H1 (cell line): ENCODE measurements at regions not wholly inside any gene's neighbourhood (a gene's known extent, or its start where the extent isn't known, plus 50 kb on each side); places are given as distances from the start of the nearest gene placed in this dataset.

ENCODE experiments used
- CTCF ChIA-PET: fragments of 300-600 bp; sonication (Branson Sonifier 250); formaldehyde crosslinking; loops from one replicate; lab custom pipeline; 2021; ENCODE audit not compliant: partially characterized antibody; lab: Charles Lee
- POLR2A ChIA-PET: fragments of 300-600 bp; sonication (Branson Sonifier 250); formaldehyde crosslinking; loops from one replicate; lab custom pipeline; 2021; ENCODE audit warnings: inconsistent platforms; ENCODE audit not compliant: partially characterized antibody; lab: Charles Lee
- DNase-seq, 2 experiments: peaks; one replicate each; pipeline versions ENCODE4 v3.0.0 to v3.0.0-alpha.2; 2010 to 2022; ENCODE audit warnings: low spot score in 2 of 2, low read depth in 1 of 2, mixed read lengths in 1 of 2
- FAIRE-seq: peaks from 2 replicates; lab custom pipeline; 2011; peaks lifted over from hg19 to GRCh38; lab: Jason Lieb, UNC
- H2AFZ ChIP-seq: 2 replicates; pipeline ENCODE4 v1.8.1; 2012; ENCODE audit warnings: low read length, inconsistent platforms
- H2AK5ac ChIP-seq: 2 replicates; pipeline ENCODE4 v1.6.1; 2013; ENCODE audit warnings: low read depth, low read length
- H2BK120ac ChIP-seq: replicated peaks from 2 replicates; pipeline ENCODE3; 2013; ENCODE audit warnings: low read depth, low read length, inconsistent platforms
- H2BK12ac ChIP-seq: 2 replicates; pipeline ENCODE4 v1.6.1; 2013; ENCODE audit warnings: low read depth, low read length
- H2BK15ac ChIP-seq: 2 replicates; pipeline ENCODE4 v1.6.1; 2013; ENCODE audit warnings: low read length
- H2BK20ac ChIP-seq: 2 replicates; pipeline ENCODE4 v1.6.1; 2013; ENCODE audit warnings: low read length
- H2BK5ac ChIP-seq: 2 replicates; pipeline ENCODE4 v1.6.1; 2013; ENCODE audit warnings: low read depth, low read length
- H3K14ac ChIP-seq: 2 replicates; pipeline ENCODE4 v1.6.1; 2013; ENCODE audit warnings: inconsistent platforms; ENCODE audit not compliant: insufficient read length
- H3K18ac ChIP-seq: 2 replicates; pipeline ENCODE4 v1.6.1; 2013; ENCODE audit warnings: low read length; ENCODE audit errors: extremely low read depth
- H3K23ac ChIP-seq: 2 replicates; pipeline ENCODE4 v1.6.1; 2013; ENCODE audit warnings: inconsistent platforms; ENCODE audit not compliant: insufficient read length
- H3K23me2 ChIP-seq: 2 replicates; pipeline ENCODE4 v1.6.1; 2013; ENCODE audit warnings: low read depth, low read length
- H3K27ac ChIP-seq: 2 replicates; pipeline ENCODE4 v1.6.1; 2011; ENCODE audit warnings: low read depth, low read length, inconsistent platforms
- H3K27me3 ChIP-seq, 4 experiments: replicated peaks in 1 of 4; 1 replicate in 1 of 4; 2 replicates in 3 of 4; pipeline versions ENCODE4 v1.6.1 to v1.8.1; 2011 to 2013; ENCODE audit warnings: low read length in 3 of 4, mild to moderate bottlenecking in 3 of 4, inconsistent platforms in 2 of 4, mixed read lengths in 2 of 4, moderate library complexity in 1 of 4; ENCODE audit not compliant: control insufficient read depth in 3 of 4, insufficient read depth in 3 of 4; ENCODE audit errors: extremely low read depth in 1 of 4
- H3K36me3 ChIP-seq, 4 experiments: 2 replicates each; pipeline versions ENCODE4 v1.6.1 to v1.8.1; 2011 to 2013; ENCODE audit warnings: mild to moderate bottlenecking in 4 of 4, low read length in 3 of 4, moderate library complexity in 2 of 4, control low read depth in 1 of 4, inconsistent platforms in 1 of 4; ENCODE audit not compliant: insufficient read depth in 4 of 4, control insufficient read depth in 2 of 4
- H3K4ac ChIP-seq: replicated peaks from 2 replicates; pipeline ENCODE3; 2013; ENCODE audit warnings: low read length, low read depth, mixed read lengths, inconsistent platforms; ENCODE audit not compliant: insufficient read length
- H3K4me1 ChIP-seq, 4 experiments: replicated peaks in 1 of 4; 1 replicate in 1 of 4; 2 replicates in 3 of 4; pipeline versions ENCODE4 v1.6.1 to v1.8.1; 2011 to 2013; ENCODE audit warnings: low read length in 3 of 4, inconsistent platforms in 2 of 4, mixed read lengths in 1 of 4; ENCODE audit not compliant: insufficient read depth in 4 of 4, control insufficient read depth in 3 of 4
- H3K4me2 ChIP-seq, 2 experiments: 2 replicates each; pipeline versions ENCODE4 v1.6.1 to v1.8.1; 2011 to 2013; ENCODE audit warnings: low read depth in 2 of 2, low read length in 2 of 2, control low read depth in 1 of 2, inconsistent platforms in 1 of 2, mild to moderate bottlenecking in 1 of 2; ENCODE audit not compliant: insufficient read depth in 1 of 2
- H3K4me3 ChIP-seq, 4 experiments: fragments of 200-600, 300-600 bp in 1 of 4; sonication (generic), shearing (Covaris generic), sonication (Bioruptor Twin) in 1 of 4; 2 replicates each; pipeline versions ENCODE4 v1.5.1 to v1.8.1; 2011 to 2016; ENCODE audit warnings: low read length in 4 of 4, low read depth in 3 of 4, control low read depth in 2 of 4, inconsistent platforms in 2 of 4, mild to moderate bottlenecking in 2 of 4, mixed read lengths in 1 of 4, moderate library complexity in 1 of 4; ENCODE audit not compliant: insufficient read depth in 2 of 4; ENCODE audit errors: extremely low read depth in 1 of 4
- H3K56ac ChIP-seq: replicated peaks from 2 replicates; pipeline ENCODE3; 2013; ENCODE audit warnings: low read depth, mild to moderate bottlenecking, mixed read lengths, low read length, inconsistent platforms; ENCODE audit not compliant: insufficient read length
- H3K79me1 ChIP-seq: 2 replicates; pipeline ENCODE4 v1.6.1; 2013; ENCODE audit warnings: low read depth, low read length, control low read depth
- H3K79me2 ChIP-seq, 2 experiments: 2 replicates each; pipeline versions ENCODE4 v1.6.1 to v1.8.1; 2012 to 2013; ENCODE audit warnings: low read length in 2 of 2, mild to moderate bottlenecking in 2 of 2, inconsistent platforms in 1 of 2; ENCODE audit not compliant: insufficient read depth in 2 of 2, control insufficient read depth in 1 of 2
- H3K9ac ChIP-seq, 4 experiments: replicated peaks in 1 of 4; 1 replicate in 1 of 4; 2 replicates in 3 of 4; pipeline versions ENCODE4 v1.6.1 to v1.8.1; 2011 to 2013; ENCODE audit warnings: low read depth in 3 of 4, low read length in 3 of 4, control low read depth in 2 of 4, mild to moderate bottlenecking in 2 of 4, moderate library complexity in 2 of 4, inconsistent platforms in 1 of 4; ENCODE audit errors: extremely low read depth in 1 of 4
- H3K9me3 ChIP-seq, 2 experiments: 2 replicates each; pipeline versions ENCODE4 v1.6.1 to v1.8.1; 2012 to 2013; ENCODE audit warnings: mild to moderate bottlenecking in 2 of 2, moderate library complexity in 2 of 2, control low read depth in 1 of 2, inconsistent platforms in 1 of 2, low read depth in 1 of 2, low read length in 1 of 2, mixed read lengths in 1 of 2; ENCODE audit not compliant: insufficient read depth in 2 of 2
- H4K20me1 ChIP-seq, 2 experiments: replicated peaks in 1 of 2; 2 replicates each; pipeline versions ENCODE3 to v1.8.1; 2011 to 2013; ENCODE audit warnings: inconsistent platforms in 2 of 2, low read length in 2 of 2, mild to moderate bottlenecking in 1 of 2; ENCODE audit not compliant: insufficient read depth in 2 of 2, control insufficient read depth in 1 of 2
- H4K5ac ChIP-seq: 2 replicates; pipeline ENCODE4 v1.6.1; 2013; ENCODE audit warnings: low read length, low read depth, mixed read lengths, inconsistent platforms; ENCODE audit not compliant: insufficient read length
- H4K8ac ChIP-seq: 2 replicates; pipeline ENCODE4 v1.8.0; 2013; ENCODE audit warnings: mild to moderate bottlenecking, moderate library complexity, low read length, inconsistent platforms; ENCODE audit not compliant: insufficient read depth; ENCODE audit errors: extremely low read depth
- H4K91ac ChIP-seq: replicated peaks from 2 replicates; pipeline ENCODE3; 2013; ENCODE audit warnings: low read length, mixed read lengths, inconsistent platforms; ENCODE audit not compliant: insufficient read length
- BACH1 ChIP-seq: IDR thresholded peaks from 2 replicates; pipeline ENCODE4 v1.6.1; 2012; ENCODE audit warnings: low read length, improper control_type of control experiment
- CBX8 ChIP-seq: fragments of 300-800, 300-1000 bp; sonication (generic); IDR thresholded peaks from 2 replicates; pipeline ENCODE4 v1.7.1; 2016; ENCODE audit warnings: low read depth, low read length, borderline replicate concordance
- E2F6 ChIP-seq: IDR thresholded peaks from 2 replicates; pipeline ENCODE4 v1.6.1; 2012; ENCODE audit warnings: inconsistent platforms
- FOSL1 ChIP-seq: IDR thresholded peaks from 2 replicates; pipeline ENCODE4 v1.6.1; 2011; ENCODE audit warnings: mild to moderate bottlenecking, low read depth, low read length, moderate library complexity; ENCODE audit not compliant: insufficient read depth
- GTF2F1 ChIP-seq: IDR thresholded peaks from 2 replicates; pipeline ENCODE4 v1.6.1; 2012; ENCODE audit warnings: low read depth, low read length, improper control_type of control experiment, borderline replicate concordance
- POU5F1 ChIP-seq: IDR thresholded peaks from 2 replicates; pipeline ENCODE4 v1.6.1; 2011; ENCODE audit warnings: low read depth, mild to moderate bottlenecking, low read length, moderate library complexity
- WGBS, 2 experiments: shearing (Covaris generic) in 1 of 2; methylation state at CpG; one replicate each; pipeline versions ENCODE4 v1.1.6 to v1.1.7; 2013 to 2015; ENCODE audit warnings: low lambda C conversion rate in 2 of 2, mixed read lengths in 2 of 2, inconsistent platforms in 1 of 2, low coverage in 1 of 2, missing lambda C conversion rate in 1 of 2; ENCODE audit not compliant: insufficient replicate concordance in 2 of 2, insufficient coverage in 1 of 2, insufficient read length in 1 of 2; ENCODE audit errors: extremely low coverage in 1 of 2, missing lambda C conversion rate in 1 of 2; 5-methylcytosine and 5-hydroxymethylcytosine counted together

- H2BK120ac ChIP-seq = no peak overlapping the region
- no peak for FAIRE-seq
- H2AFZ ChIP-seq = no peak overlapping the region
- H3K23ac ChIP-seq = no peak overlapping the region
- H3K27ac ChIP-seq = no peak overlapping the region
- H3K36me3 ChIP-seq = no peaks in the 10 kb centered on the region
- H3K9ac ChIP-seq = no peak overlapping the region
- H4K8ac ChIP-seq = no peak overlapping the region
- DNase-seq = no peak
- H2BK15ac ChIP-seq = peak overlapping the region; percentile 46; the same call in 1 of the 2 replicates
- peak overlapping the region; percentile 25 for H4K91ac ChIP-seq
- H3K4me2 ChIP-seq = no peak overlapping the region
- 92% methylated on average over 17 of the region's 17 CpGs; no CpG with 5 or more reads in 1 of the 2 experiments for WGBS, 2 experiments
- no peak overlapping the region for H3K14ac ChIP-seq
- no peak overlapping the region for H2AK5ac ChIP-seq
- TF ChIP-seq POU5F1 = no peak
- no peak for TF ChIP-seq CBX8
- TF ChIP-seq E2F6 = no peak
- TF ChIP-seq FOSL1 = no peak
- TF ChIP-seq BACH1 = no peak
- no peak for TF ChIP-seq GTF2F1
- H2BK20ac ChIP-seq = 0 out of 2 replicates have a peak overlapping the region, but pooled peaks have one; percentile 56
- H2BK5ac ChIP-seq = no peak overlapping the region
- peaks cover 0 to 18% (median 1%) of the 10 kb centered on the region in 4 experiments; a peak in 3 of 7 replicates for H3K4me1 ChIP-seq
- CTCF ChIA-PET = interaction anchor here (1.6 to 2.4 kb wide), 3 partner anchors 15 to 243 kb away, joined by 4 to 12 read pairs (median 5); no protein-coding TSS in a partner anchor
- H4K20me1 ChIP-seq = peaks cover 0 to 2% of the 10 kb centered on the region in 2 experiments
- peak overlapping the region; percentile 68; the same call in 1 of the 2 replicates for H2BK12ac ChIP-seq
- H3K9me3 ChIP-seq = no peaks in the 10 kb centered on the region
- no peak overlapping the region for H3K4me3 ChIP-seq
- H4K5ac ChIP-seq = no peak overlapping the region
- no peak overlapping the region for H3K56ac ChIP-seq
- H3K4ac ChIP-seq = no peak overlapping the region
- H3K79me1 ChIP-seq = no peaks in the 10 kb centered on the region
- H3K79me2 ChIP-seq = no peaks in the 10 kb centered on the region
- peak overlapping the region; percentile 79; the same call in 1 of the 2 replicates for H3K18ac ChIP-seq
- no peaks in the 10 kb centered on the region for H3K27me3 ChIP-seq
- POLR2A ChIA-PET = no interaction called here
- no peaks in the 10 kb centered on the region for H3K23me2 ChIP-seq
Measured at GRCh38 chr22:49062155-49062801, 765.4 kb downstream of the BRD1 start.
